Kidney glomerular epithelial cell (primary cell): ENCODE measurements at regions not wholly inside any gene's neighbourhood (a gene's known extent, or its start where the extent isn't known, plus 50 kb on each side); places are given as distances from the start of the nearest gene placed in this dataset.

ENCODE experiments used
- DNase-seq: peaks from one replicate; lab custom pipeline; 2025; lab: John Stamatoyannopoulos, UW

DNA sequence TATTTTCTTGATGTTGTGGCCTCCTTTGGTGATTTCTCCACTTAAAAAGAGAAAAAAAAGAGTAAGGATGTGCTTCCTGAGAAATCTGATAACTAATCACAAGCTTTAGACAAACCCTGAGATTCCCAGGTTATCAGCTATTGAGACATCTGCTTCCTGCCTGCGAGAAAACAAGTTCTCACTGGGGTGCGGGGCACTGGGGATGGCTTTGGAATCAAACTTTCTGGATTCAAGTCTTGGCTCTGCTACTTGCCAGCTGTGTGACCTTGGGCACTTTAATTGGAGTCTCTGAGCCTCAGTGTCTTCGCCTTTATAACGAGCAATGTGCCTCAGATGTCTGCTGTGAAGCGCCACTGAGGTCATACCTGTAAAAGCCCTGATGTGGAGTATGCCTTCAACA is 152.5 kb upstream of the NAV2 start:
- no peak for DNase-seq

DNA sequence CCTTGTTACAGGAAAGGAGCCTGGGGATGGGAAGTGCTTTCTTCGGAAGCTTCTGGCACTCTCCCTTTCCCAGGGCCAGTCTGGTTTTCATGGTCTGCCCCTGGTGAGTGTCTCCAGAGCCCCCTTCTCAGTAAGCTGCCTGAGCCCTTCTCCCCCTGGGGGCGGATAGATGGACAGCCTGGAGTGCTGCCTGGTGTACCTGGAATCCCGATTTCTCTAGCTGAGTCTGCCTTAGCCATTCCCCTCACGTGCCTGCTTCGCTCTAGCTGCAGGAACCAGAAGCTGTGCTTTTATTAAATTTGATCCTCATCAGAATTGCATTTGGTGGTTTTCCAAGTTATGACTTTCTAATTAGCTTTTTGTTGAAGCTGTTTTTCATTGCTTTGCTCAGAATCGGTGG is 152.9 kb upstream of the NAV2 start:
- DNase-seq: no peak

DNA sequence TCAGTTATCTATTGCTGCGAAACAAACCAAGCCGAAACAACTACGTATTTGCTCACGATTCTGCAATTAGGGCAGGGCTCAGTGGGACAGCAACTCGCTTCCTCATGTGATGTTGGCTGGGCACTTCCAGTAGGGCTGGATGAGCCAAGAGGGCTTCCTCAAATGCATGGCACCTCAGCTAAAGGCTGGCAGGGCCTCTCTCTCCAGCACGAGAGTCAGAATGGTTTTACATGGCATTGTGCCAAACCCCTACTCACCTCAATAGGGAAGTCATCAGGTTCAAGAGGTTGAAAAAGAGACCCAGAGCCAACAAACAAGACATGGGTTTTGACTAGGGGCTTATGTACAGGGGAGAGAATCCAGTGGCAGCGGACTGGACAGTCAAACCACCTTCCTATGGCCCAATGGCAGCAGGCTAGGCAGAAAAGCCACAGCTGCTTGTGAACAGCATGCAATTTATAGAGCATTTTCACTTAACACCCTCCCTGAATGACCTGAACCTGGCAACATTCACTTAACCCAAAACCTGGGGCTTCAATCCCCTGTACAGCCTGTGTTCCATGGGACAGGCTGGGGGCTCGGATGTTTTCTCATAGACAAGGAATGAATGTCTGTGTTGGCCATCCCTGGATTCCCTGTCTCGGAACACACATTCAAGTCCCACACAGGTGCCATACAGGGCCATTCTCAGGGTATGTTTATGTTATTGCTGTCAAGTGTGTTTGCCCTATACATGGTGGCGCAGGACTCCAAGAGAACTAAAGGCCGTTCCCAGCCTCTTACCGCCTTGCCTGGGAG is 154.2 kb upstream of the NAV2 start:
- no peak for DNase-seq

DNA sequence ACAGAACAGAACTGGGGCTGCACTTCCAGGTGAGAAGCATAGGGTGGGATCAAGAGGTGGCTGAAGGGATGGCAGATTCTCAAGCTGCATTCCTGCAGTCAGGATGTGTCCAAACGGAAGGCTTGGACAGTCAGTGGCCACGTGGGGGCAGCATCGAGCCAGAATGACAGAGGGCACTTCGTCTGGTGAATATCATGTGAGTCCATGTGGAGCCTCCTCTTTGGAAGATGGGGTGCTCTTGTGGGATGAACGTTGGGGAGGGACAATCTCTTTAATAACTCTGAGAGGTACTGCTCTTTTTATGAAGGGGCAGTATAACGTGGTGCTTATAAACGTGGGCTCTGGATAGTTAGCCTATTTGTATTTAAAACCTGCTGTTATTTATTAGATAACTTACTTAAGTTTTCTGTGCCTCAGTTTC is 154.9 kb upstream of the NAV2 start:
- DNase-seq: peak; percentile 75

DNA sequence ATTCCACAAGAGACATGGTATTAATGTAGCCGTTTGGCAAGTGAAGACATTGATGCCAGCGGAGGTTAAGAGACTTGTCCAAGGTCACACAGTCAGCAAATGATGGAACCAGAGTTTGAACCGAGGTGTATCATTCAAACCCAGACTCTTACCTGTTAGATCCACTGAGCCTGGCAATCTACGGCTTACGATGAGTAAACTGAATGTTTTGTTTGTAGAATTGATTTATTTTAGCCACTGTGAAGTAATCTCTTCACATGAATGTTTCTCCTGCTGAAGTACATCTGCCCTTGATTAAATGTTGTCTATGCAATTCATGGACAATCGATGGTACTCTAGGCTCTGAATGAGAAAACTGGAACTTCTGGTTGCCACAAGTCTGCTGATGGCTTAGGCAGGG is 155.5 kb upstream of the NAV2 start:
- DNase-seq: no peak

GRCh38 chr11:19555266-19555665 is 157.4 kb upstream of the NAV2 start:
- no peak for DNase-seq

DNA sequence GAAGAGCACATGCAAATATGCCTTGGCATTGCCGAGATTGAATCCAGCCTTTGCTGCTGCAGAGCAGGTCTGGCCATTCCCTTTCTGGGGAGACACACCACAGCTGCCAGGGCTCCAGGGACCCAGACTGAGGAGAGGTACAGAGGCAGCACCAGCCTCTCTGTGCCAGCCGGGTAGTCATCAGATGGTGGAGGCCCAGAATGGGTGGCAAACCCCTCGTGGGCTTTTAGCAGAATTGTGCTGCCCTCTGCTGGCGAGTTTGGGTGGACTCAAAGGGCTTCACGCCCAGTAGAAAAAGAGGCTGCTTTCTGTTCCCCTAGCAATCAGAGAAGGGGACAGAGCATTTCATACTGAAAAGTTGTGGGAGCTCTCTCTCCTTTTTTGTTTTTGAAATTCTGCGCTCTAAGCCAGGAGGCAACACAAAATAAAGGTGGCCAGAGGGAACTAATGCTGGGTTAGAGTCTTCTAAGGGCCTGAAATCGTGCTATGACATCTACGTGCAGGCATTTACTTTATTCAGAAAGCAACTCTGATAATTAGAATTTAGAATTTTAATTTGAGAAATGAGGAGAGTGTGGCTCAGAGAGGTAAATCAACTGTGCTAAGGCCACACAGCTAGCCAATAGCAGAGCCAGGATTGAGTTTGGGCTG is 158.8 kb upstream of the NAV2 start:
- peak; percentile 50 for DNase-seq

DNA sequence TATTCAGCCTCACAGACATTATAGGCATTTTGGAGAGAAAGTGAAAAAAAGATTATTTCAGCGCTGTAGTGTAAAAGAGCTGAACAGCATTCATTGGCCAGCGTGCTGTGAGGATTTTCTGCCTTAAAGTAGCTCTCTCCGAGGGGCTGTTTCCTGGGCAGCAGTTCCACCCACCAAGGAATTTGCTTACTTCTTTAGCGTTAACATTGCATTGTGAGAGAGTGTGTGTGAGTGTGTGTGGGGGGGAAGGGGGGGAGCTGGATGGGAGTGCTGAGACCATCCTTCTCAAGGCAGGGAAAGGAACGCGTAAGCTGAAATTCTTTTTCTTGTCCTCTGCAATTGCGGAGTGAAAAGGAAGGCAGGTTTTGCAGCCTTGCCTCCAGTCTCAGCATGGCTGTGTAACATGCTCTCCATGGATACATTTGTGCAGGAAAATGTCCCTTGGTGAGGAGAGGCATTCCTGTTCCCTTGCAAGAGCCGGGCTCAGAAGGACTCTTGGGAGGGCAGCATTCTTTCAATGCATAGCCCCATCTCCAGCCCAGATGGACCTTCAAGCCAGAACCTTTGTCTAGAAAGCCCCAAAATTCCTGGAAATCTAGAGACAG is 159.9 kb upstream of the NAV2 start:
- DNase-seq: no peak

- no peak for DNase-seq
Measured at GRCh38 chr11:19552161-19552560, 160.5 kb upstream of the NAV2 start.

GRCh38 chr11:19551457-19551856 is 161.2 kb upstream of the NAV2 start:
- no peak for DNase-seq

- DNase-seq: no peak
Measured at GRCh38 chr11:19547044-19547443, 165.6 kb upstream of the NAV2 start.

DNA sequence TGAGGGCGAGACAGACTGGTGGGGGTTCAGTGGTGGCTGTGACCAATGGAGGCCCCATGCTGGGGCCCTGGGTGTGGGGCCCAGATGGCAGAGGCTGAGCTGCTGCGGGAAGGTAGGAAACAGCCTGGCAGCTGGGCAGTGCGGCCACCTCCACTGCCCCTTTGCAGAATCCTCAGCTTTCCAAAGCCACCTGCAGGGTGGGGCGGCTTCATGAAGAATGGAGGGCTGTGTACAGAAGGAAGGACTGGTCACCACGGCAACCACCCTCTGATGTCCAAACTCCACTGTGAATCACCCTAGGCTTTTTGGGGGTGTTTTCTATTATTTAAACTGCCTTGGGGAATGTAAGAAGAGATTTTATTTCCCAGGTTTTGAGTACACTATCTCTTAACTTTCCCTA is 166.3 kb upstream of the NAV2 start:
- no peak for DNase-seq

DNA sequence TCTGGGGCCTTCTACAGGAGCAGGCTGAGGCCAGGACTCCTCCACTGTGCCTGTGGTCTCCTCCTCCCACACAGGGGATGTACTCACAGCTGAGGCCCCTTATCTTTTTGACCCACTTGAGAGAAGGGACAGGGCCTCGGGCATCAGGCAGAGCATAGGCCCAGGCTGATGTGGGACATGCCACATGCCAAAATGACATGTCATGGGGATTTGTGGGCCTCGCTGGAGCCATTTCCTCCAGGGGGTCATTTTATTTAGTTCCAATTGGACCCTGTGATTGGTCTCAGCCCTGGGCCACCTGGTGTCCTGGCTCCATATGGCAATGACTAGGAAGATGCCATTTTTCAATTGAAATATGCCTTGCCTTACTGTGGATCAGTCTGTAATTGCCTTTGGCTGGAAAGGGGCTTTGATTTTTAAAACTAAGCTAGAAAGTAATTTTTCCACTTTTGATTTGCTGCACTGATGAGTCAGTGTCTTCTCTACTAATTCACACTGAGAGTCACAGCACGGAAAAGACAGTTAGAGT is 171.1 kb upstream of the NAV2 start:
- DNase-seq: no peak

DNA sequence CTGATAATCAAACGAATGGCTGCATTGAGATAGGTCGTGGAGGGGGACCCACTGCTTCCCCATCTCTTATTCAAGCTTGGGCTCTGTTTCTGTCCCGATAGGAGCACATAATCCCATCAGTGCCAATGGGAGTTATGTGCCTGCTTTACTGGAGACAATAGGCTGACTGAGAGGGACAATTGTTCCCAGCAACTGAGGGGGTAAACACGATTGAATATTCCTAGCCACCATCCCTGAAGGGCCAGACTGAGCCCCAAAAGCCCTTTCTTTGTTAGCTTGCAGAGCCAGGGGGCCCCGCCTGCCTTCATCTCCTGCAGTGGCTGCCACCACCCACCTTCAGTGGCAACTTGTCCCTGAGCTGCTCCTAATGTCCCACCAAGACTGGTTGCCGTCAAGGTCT is 172.8 kb upstream of the NAV2 start:
- no peak for DNase-seq

- DNase-seq: no peak
Measured at GRCh38 chr11:19537803-19538453, 174.7 kb upstream of the NAV2 start.

- DNase-seq: no peak
Measured at GRCh38 chr11:19536131-19536530, 176.5 kb upstream of the NAV2 start.

DNA sequence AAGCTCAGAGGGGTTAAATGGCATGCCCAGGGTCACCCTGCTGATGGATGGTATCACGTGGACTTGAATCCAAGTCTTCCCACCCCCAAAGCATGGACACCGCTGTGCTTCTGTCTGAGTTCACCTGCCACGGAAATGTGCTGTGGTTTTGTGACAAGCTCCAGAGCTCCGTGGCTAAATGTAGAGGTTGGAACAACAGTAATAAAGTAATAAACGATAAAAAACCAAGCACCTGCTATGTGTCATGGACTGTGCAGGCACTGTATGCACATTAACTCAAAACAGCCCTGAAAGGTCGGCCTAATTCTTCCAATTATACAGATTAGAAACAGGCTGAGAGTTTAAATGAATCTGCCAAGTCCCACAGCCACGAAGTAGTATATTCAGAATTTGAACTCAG is 182.1 kb upstream of the NAV2 start:
- no peak for DNase-seq

DNA sequence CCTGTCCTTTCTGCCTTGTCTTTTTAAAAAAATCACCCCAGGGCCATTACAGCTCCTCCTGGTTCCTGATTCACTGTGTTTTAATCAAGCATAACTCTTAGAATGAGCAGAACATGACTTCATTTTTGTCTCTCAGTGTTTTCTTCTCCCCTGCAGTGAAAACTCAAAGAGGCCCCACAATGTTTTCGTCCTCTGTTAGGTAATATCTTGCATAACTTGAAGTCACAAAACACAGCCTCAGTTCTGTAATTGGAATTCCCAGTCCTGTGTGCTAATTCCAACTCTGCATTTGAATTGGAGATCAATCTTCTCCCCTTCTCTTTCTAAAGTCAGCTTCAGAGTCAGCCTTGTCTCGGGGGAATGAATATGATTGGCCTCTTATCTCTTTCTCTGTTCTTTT is 186.5 kb upstream of the NAV2 start:
- no peak for DNase-seq

- DNase-seq: no peak
Measured at GRCh38 chr11:19525714-19526113, 186.9 kb upstream of the NAV2 start.

GRCh38 chr11:19525276-19525675 is 187.4 kb upstream of the NAV2 start:
- DNase-seq: no peak

GRCh38 chr11:19524171-19524671 is 188.4 kb upstream of the NAV2 start:
- DNase-seq: no peak

DNA sequence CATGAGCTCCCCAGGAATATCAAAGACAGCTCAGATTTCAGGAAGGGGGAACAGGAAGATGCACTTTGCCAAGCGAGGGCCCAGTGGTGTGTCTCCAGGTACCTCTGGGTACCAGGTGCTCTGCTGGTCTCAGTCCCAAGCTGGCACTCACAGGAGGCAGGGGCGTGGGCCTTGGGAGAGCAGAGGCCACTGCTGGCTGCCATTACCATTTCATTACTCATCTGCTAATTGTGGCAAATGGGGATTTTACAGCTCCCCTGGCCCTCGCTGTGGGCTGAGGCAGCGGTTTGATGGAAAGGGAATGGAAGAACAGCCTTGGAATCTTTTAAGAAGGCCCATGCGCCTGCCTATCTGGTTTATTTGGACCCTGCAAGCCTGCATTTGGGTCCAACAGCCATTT is 192.0 kb upstream of the NAV2 start:
- no peak for DNase-seq
